ENCODE measurements at regions not wholly inside any gene's neighbourhood (a gene's known extent, or its start where the extent isn't known, plus 50 kb on each side); places are given as distances from the start of the nearest gene placed in this dataset.

DNA sequence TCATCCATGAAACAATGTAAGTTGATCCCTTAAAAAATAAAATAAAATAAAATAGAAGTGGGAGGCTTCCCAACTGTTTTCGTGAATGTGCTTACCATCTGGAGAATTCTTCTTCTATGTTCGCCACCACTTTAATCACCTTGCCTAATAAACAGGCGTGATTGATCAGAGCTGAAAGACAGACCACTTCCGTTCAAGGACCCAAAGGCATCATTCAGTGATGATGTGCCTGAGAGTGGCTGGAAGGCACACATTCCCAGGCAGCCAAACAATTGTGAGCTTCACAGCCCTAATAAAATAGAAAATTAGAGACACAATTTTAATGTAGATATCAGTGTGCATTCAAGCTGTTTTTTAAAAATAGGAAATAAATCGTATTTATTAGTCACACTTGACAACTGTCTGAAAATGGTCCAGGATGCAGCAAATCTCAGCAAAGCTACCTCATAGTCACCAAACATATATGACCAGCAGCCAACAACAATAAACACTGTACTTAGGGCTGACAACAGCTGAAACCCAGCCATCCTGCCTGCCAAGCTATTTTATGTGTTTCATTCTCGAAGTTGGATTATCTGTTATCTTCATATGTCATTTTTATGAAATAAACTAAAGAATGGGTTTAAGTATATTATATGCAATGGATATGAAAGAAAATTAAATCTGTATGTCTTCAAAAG, 163.2 kb upstream of the FAM9B start:
- no peak for DNase-seq

- DNase-seq, result no peak
These were observed 170.6 kb upstream of the FAM9B start for GRCh38 chrX:9204560-9204959.

- no peak for DNase-seq
These were observed 171.8 kb upstream of the FAM9B start for GRCh38 chrX:9205599-9206223.

DNA sequence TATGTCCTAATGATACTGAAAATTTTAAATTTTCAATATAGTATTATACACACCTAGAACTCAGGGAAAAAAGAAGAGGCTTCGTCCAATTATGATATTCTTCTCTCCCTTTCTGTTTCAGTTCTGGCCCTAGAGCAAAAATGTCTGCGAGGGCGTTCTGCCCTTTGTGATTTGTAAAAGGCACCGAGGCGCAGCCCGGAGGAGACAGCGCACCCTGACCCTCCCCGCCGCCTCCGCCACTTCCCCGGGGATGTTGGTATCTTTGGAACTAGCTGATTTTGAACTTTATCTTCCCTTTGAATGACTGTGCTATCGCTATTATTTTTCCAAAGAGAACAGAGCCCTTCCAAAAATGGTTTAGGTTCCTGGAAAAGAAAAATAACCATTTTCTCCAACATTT, 173.2 kb upstream of the FAM9B start:
- DNase-seq, result no peak

GRCh38 chrX:9211269-9211668, 177.3 kb upstream of the FAM9B start:
- DNase-seq, result no peak

DNA sequence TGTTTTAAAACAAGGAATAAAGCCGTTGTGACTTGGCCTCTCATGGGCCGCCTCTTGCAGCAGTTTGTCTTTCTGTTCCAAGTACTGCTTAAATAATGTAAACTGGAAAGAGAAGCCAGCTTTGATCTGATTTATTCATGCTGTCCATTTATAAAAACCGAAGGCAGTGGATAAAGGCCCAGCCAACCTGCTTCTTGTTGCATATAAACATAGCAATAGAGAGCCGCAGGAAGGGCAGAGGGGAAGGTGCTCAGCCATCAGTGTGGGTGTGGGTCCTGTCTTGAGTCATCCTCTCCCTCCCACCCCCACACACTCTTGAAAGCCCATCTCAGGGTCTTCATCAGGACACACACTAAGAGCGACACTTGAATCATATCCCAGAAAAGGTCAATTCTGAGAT, 187.9 kb upstream of the FAM9B start:
- DNase-seq, result no peak

DNA sequence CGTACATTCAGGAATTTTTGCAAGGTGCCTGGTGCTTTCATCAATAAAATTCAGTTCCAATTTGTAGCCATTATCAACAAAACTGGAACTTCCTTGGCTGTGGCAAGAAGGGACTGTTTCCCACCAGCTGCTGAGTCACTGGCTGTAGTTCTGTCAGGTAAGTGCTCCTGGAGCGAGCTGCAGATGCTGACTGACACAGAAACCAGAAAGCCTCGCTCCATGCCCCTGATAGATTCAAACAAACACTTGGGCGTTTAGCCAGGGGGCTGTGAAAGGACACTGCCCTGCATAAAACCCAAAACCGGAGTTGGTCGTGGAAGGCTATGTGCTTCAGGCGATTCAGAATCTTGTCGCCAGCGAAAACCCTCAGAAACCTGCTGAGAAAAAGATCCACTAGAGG, 188.4 kb upstream of the FAM9B start:
- no peak for DNase-seq

GRCh38 chrX:9227276-9227675, 193.3 kb upstream of the FAM9B start:
- DNase-seq, result no peak

- no peak for DNase-seq
These were observed 197.6 kb upstream of the FAM9B start for GRCh38 chrX:9231491-9231890.

- DNase-seq, result no peak
These were observed 199.2 kb upstream of the FAM9B start for GRCh38 chrX:9233141-9233540.

- no peak for DNase-seq
These were observed 200.4 kb upstream of the FAM9B start for GRCh38 chrX:9234315-9234714.

- no peak for DNase-seq
These were observed 201.8 kb upstream of the FAM9B start for GRCh38 chrX:9235722-9236121.

DNA sequence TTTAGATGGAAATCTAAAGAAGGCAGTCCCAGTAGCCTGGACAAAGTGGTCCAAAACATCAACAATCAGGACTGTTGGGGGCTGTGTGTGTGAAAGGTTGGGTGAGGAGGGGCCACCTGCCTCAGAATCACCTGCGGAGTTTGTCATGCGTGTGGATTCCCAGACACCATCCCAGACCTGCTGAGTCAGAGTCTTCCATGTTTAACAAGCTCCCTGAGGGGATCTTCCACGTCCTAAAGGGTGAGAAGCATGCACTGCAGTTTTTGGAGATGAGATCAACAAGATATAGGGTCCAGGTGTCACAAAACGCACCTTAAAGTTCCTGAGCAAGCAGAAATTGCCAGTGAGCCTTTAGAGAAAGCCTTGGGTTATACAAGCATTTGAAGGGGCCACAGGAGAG, 207.0 kb upstream of the FAM9B start:
- DNase-seq, result no peak

DNA sequence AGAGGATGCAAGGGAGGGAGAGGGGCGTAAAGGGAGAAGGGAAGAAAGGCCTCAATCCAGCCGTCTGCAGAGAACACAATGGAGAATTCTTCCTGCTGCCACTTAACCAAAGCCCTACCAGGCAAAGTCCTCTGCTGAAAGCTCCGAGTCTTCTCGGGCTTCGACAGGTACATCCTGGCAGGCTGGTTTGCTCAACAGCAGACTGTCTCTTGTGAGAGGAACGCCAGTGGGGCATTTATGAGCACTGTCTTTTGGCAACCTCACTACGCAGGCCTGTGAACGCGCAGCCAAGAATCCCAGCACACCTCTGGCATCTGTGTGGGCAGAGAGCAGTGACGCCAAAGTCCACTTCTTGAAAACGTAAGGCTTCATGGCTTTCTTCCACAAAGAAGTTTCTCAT, 207.5 kb upstream of the FAM9B start:
- DNase-seq, result no peak

- no peak for DNase-seq
These were observed 215.3 kb upstream of the FAM9B start for GRCh38 chrX:9249051-9249846.

- DNase-seq, result no peak
These were observed 212.7 kb upstream of the TBL1X start for GRCh38 chrX:9252182-9252581.

GRCh38 chrX:9253211-9253610, 211.6 kb upstream of the TBL1X start:
- DNase-seq, result no peak

DNA sequence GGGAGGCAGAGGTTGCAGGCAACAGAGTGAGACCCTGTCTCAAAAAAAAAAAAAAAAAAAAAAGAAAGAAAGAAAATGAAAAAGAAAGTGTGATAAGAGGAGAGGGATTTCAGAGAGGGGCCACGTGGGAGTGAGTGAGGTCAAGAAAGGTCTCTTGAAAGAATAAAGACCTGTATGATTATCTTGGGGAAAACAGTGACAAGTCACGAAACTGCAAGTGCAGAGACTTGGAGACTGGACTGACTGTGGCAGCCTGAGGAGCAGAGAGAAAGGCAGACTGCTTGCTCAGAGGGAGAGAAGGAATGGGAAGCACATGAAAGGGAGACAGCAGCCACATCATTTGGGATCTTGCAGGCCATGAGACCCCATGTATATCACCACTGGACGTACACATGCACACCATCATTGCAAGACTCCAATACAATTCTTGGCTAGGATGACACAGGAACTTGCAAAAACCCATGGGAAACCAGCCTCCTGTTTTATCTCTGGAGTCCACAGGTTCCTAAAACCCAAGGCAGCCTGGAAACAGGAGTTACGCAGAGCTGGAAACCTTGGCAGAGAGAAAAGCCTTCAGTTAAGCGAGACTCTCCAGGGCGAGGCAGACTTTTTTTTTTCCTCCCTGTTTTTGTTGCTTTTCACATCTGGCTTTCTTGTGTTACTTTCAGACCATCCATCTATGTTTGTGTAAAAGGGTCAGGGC, 207.0 kb upstream of the TBL1X start:
- no peak for DNase-seq

- no peak for DNase-seq
These were observed 206.3 kb upstream of the TBL1X start for GRCh38 chrX:9258421-9259104.

DNA sequence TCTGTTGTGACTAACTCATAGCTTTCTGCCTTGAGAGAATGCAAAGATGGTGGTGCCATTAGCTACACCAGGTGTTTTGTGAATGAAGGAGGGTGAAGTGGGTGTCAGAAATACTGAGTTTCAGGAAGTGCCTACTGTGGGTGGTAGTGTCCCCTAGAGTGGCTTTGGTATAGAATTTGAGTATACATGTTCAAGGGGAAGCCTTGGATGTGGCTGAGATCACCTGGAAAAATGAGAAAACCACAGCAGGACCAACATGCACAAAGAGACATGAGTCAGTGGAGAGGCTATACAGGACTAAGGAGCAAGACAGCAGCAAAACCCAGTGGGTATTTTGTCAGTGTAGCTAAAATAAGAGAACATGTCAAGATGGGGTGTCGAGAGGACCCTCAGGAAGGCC, 204.3 kb upstream of the TBL1X start:
- no peak for DNase-seq

GRCh38 chrX:9267415-9267814, 197.4 kb upstream of the TBL1X start:
- no peak for DNase-seq

DNA sequence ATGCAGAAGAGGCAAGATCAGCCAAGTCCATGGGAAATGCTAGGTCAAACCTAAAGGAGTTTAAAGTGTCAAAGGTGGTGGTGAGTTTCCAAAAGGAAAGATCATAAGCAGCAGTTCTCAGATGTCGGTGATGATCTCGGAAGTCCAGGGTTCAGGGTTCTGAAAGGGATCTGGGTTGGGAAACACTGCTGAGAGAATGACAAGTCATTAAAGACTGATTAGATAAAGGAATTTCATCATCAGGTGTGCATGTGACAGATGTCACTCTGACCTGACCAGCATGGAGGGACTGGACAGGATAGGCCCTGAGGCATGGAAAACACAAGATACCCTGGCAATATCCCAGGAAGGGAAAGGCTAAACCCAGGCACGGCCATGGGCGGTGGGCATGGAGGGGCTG, 195.7 kb upstream of the TBL1X start:
- no peak for DNase-seq
